ENCODE measurements at regions not wholly inside any gene's neighbourhood (a gene's known extent, or its start where the extent isn't known, plus 50 kb on each side); places are given as distances from the start of the nearest gene placed in this dataset.

DNA sequence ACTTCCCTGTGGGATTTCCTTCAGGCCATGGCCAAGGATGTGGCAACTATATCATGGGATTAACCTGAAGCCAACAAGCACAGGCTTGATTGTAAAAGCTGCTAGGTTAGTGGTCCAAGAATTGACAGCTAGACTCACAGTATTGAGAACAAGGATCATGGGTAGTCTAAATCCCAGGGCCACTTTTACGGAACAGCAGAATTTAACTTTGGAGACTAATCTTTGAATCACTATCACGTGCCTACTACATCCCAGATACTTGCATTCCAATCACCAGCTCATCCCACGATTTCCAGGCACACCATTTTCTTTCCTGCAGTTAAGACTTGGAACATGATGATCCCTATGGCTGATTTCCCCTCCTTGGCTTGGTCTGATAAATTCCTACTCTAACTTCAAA is 65.6 kb upstream of the ADO start:
- TF ChIP-seq, protein P1, sequence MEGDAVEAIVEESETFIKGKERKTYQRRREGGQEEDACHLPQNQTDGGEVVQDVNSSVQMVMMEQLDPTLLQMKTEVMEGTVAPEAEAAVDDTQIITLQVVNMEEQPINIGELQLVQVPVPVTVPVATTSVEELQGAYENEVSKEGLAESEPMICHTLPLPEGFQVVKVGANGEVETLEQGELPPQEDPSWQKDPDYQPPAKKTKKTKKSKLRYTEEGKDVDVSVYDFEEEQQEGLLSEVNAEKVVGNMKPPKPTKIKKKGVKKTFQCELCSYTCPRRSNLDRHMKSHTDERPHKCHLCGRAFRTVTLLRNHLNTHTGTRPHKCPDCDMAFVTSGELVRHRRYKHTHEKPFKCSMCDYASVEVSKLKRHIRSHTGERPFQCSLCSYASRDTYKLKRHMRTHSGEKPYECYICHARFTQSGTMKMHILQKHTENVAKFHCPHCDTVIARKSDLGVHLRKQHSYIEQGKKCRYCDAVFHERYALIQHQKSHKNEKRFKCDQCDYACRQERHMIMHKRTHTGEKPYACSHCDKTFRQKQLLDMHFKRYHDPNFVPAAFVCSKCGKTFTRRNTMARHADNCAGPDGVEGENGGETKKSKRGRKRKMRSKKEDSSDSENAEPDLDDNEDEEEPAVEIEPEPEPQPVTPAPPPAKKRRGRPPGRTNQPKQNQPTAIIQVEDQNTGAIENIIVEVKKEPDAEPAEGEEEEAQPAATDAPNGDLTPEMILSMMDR (IDR thresholded peaks at IDR 0.05; ENCODE audit: unreplicated experiment): no peak
- no peak overlapping the region for H3K4me3 Mint-ChIP-seq
- H3K9me3 Mint-ChIP-seq: no peaks in the 10 kb centered on the region
- no peak for DNase-seq (ENCODE audit: low spot score in 2 of 2, unreplicated experiment in 2 of 2)
- peaks cover 6% of the 10 kb centered on the region for H3K27me3 Mint-ChIP-seq (ENCODE audit: low read depth)
- H3K4me1 Mint-ChIP-seq: no peaks in the 10 kb centered on the region
- no peaks in the 10 kb centered on the region for H3K36me3 Mint-ChIP-seq
- H3K27ac Mint-ChIP-seq: no peak overlapping the region

DNA sequence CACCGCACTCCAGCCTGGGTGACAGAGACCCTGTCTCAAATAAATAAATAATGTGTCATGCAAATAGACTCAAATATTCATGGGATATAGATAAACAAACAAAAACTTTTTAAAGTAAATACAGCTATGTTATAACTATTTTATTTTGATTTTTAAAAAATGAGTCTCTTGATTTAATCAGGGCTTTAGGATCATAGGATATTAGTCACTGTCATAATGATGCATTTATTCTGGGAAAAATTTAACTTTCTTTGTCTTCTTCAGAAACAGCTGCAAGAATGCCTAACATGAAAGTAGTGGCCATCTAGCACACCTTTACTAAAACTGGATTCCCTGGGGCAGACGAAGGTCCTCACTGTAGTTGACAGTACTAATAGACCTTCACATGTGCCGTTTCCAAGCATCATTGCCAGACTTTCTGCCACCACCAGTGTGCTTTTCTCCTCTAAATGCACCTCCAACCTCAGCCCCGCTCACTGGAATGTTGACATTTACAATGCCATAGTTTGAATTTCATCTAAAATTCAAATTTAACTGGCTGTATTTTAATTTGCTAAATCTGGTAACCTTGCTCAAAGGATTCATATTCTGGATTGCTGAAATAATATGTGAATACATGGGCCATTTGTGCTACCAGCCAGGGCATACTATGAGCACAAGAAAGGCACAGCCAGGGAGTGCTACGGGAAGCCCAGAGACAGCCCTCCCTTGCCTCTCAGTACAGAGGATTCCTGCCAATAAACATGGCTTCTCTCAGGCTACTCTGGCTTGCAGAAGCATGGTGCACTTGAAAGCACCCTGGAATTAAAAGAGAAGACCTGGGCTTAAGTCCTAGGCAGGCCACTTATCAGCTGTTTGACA is 63.4 kb upstream of the ADO start:
- H3K4me1 Mint-ChIP-seq: no peaks in the 10 kb centered on the region
- TF ChIP-seq, protein P1 (IDR thresholded peaks at IDR 0.05; ENCODE audit: unreplicated experiment): no peak
- no peaks in the 10 kb centered on the region for H3K9me3 Mint-ChIP-seq
- no peak for DNase-seq (ENCODE audit: low spot score in 2 of 2, unreplicated experiment in 2 of 2)
- no peak overlapping the region for H3K27ac Mint-ChIP-seq
- peaks cover 6% of the 10 kb centered on the region for H3K27me3 Mint-ChIP-seq (ENCODE audit: low read depth)
- no peaks in the 10 kb centered on the region for H3K36me3 Mint-ChIP-seq
- no peak overlapping the region for H3K4me3 Mint-ChIP-seq

DNA sequence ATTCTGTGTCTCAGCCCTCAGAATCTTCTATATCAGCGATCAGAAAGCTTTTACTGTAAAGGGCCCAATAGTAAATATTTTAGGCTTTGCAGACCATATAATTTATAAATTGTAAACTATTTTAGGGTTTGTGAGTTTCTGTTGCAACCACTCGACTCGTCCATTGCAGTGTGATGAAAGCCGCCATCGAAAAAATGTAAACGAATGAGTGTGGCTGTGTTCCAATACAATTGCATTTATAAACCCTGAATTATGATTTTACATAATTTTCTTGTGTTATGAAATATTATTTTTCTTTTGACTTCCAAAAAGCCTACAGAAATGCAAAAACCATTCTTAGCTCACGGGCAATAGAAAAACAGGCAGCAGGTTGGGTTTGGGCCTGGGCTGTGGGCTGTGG is 62.5 kb upstream of the ADO start:
- no peaks in the 10 kb centered on the region for H3K36me3 Mint-ChIP-seq
- H3K27me3 Mint-ChIP-seq (ENCODE audit: low read depth): peaks cover 6% of the 10 kb centered on the region
- no peak overlapping the region for H3K27ac Mint-ChIP-seq
- no peaks in the 10 kb centered on the region for H3K9me3 Mint-ChIP-seq
- TF ChIP-seq, protein P1 (IDR thresholded peaks at IDR 0.05; ENCODE audit: unreplicated experiment): no peak
- no peaks in the 10 kb centered on the region for H3K4me1 Mint-ChIP-seq
- H3K4me3 Mint-ChIP-seq: no peak overlapping the region
- no peak for DNase-seq (ENCODE audit: low spot score in 2 of 2, unreplicated experiment in 2 of 2)

DNA sequence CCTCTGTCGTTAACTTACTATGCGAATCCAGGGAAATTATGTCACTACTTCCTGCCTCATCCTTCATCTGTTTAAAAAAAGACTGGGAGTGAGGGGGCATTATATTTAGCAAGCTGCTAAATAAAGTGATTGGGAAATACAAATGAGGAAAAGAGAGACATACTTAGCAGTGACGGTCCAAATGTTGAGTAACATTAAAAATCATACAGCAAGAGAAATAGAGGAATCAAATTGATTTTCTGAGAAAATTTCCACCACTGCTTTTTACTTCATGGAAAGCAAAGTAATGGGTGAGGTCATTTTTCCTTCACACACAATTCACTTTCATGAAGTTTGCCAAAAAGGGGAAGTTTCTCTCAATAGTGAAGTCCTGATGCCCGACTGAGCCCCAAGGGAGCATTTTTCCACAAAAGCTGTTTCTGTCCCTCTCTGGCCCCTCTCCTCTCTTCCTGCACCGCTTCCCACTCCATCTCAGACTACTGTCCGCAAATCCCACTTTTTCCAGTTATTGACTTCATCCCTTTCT is 61.9 kb upstream of the ADO start:
- TF ChIP-seq, protein P1 (IDR thresholded peaks at IDR 0.05; ENCODE audit: unreplicated experiment): no peak
- no peak for DNase-seq (ENCODE audit: low spot score in 2 of 2, unreplicated experiment in 2 of 2)
- no peaks in the 10 kb centered on the region for H3K4me1 Mint-ChIP-seq
- no peaks in the 10 kb centered on the region for H3K9me3 Mint-ChIP-seq
- no peak overlapping the region for H3K27ac Mint-ChIP-seq
- peaks cover 6% of the 10 kb centered on the region for H3K27me3 Mint-ChIP-seq (ENCODE audit: low read depth)
- H3K4me3 Mint-ChIP-seq: no peak overlapping the region
- no peaks in the 10 kb centered on the region for H3K36me3 Mint-ChIP-seq

DNA sequence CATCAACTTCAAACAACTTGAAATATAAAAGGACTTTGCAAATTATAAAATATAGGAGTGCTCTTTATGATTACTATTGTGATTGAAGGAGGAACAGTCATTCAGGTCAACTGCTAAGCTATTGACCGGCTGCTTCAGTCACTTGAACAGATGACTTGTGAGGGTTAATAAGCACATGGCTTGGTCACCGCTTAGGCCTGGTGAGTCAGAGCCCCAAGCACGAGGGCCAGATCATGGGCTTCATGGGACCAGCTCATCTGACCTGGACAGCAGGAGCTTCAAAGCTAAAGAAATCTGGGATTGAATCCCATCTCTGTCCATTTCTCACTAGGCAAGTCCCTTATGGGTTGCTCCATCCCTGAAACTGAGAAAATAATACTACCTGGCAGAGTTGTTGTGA is 60.4 kb upstream of the ADO start:
- Mint-ChIP-seq H3K36me3 (no peaks in the 10 kb centered on the region), H3K27ac (no peak overlapping the region), H3K27me3 (ENCODE audit: low read depth) (peaks cover 3% of the 10 kb centered on the region), H3K9me3 (no peaks in the 10 kb centered on the region), H3K4me3 (no peak overlapping the region), H3K4me1 (no peaks in the 10 kb centered on the region)
- TF ChIP-seq, protein P1 (IDR thresholded peaks at IDR 0.05; ENCODE audit: unreplicated experiment): no peak
- DNase-seq (ENCODE audit: low spot score in 2 of 2, unreplicated experiment in 2 of 2): no peak

Data from mesothelial cell of epicardium (in vitro differentiated cells).